ENCODE measurements at regions not wholly inside any gene's neighbourhood (a gene's known extent, or its start where the extent isn't known, plus 50 kb on each side); places are given as distances from the start of the nearest gene placed in this dataset.

DNA sequence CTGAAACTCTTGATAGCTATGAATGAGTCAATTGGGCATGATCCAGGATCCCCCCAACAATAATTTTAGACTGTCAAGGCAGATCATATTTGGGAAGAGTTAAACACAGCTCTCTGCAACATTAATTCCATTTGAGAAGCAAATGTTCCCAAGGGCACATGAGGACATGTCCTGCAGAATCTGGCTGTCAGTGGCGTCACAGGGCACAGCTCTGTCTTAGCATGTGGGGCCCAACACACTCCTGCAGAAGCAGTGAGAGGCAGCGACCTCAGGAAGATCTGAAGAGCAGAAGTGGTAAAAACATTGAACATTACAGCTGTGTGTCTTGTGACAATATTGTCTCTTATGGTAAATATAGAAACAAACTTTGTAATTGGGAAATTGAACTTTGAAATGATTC, 197.1 kb upstream of the PBX1 start:
- TF ChIP-seq POLR2A (IDR thresholded peaks at IDR 0.05) (no peak), CTCF (IDR thresholded peaks at IDR 0.05) (no peak), POLR2AphosphoS5 (IDR thresholded peaks at IDR 0.05) (no peak), EP300 (IDR thresholded peaks at IDR 0.05) (no peak)

All from upper lobe of left lung (tissue), 4 donors.